Ishikawa (cell line): ENCODE measurements at regions not wholly inside any gene's neighbourhood (a gene's known extent, or its start where the extent isn't known, plus 50 kb on each side); places are given as distances from the start of the nearest gene placed in this dataset.

Source experiments
- CREB1 ChIP-seq: IDR thresholded peaks from 2 replicates; pipeline ENCODE4 v1.6.1; 2012; ENCODE audit warnings: low read depth
- REST ChIP-seq: IDR thresholded peaks from 2 replicates; pipeline ENCODE4 v1.6.1; 2012; ENCODE audit warnings: low read depth, mild to moderate bottlenecking
- TEAD4 ChIP-seq: IDR thresholded peaks from 2 replicates; pipeline ENCODE4 v1.6.1; 2012

- TF ChIP-seq TEAD4 (no peak), CREB1 (no peak), REST (no peak)
These were observed 319.9 kb upstream of the GRM7 start for GRCh38 chr3:6540981-6541380.
